ENCODE measurements at regions not wholly inside any gene's neighbourhood (a gene's known extent, or its start where the extent isn't known, plus 50 kb on each side); places are given as distances from the start of the nearest gene placed in this dataset.

- intact Hi-C loops (cut with micrococcal nuclease) (no loop called here), in situ Hi-C loops (cut with MboI) (no loop called here)
- BruUV-seq (replicated peaks) = no TSS peak
- TF ChIP-seq NFE2 (IDR thresholded peaks at IDR 0.05; ENCODE audit: low read depth) (no peak), BCOR (IDR thresholded peaks at IDR 0.05) (no peak), PHF8 (IDR thresholded peaks at IDR 0.05; ENCODE audit: borderline replicate concordance, low read length) (no peak), PTTG1 (tag; IDR thresholded peaks at IDR 0.05; ENCODE audit: low read depth) (no peak), MEF2A (IDR thresholded peaks at IDR 0.05; ENCODE audit: control insufficient read depth, low read depth, low read length) (no peak), ZBTB33 (CRISPR knock-in tag; IDR thresholded peaks at IDR 0.05) (no peak), ZNF778 (CRISPR knock-in tag; IDR thresholded peaks at IDR 0.05) (no peak)
- Histone ChIP-seq H2AFZ (ENCODE audit: low read depth, low read length) (no peak overlapping the region), H3K4me1 (replicated peaks in 1 of 2; ENCODE audit: control insufficient read depth in 2 of 2, insufficient read depth in 2 of 2, low read length in 2 of 2) (no peaks in the 10 kb centered on the region), H3K9me3 (replicated peaks; ENCODE audit: control insufficient read depth, insufficient read depth, low read depth, low read length) (no peaks in the 10 kb centered on the region), H3K36me3 (ENCODE audit: control insufficient read depth, insufficient read depth, low read length) (no peaks in the 10 kb centered on the region), H4K20me1 (replicated peaks; ENCODE audit: control insufficient read depth, insufficient read depth, low read length) (no peaks in the 10 kb centered on the region), H3K27me3 (ENCODE audit: control insufficient read depth in 2 of 2, insufficient read depth in 2 of 2, low read length in 2 of 2) (no peaks in the 10 kb centered on the region), H3K9ac (ENCODE audit: insufficient read depth in 1 of 2, low read depth in 2 of 2, low read length in 2 of 2) (no peak overlapping the region), H3K27ac (ENCODE audit: extremely low read depth, low read depth, low read length) (no peak overlapping the region), H3K4me3 (no peak overlapping the region), H3K9me1 (ENCODE audit: control insufficient read depth, insufficient read depth, low read length) (no peaks in the 10 kb centered on the region), H3K79me2 (ENCODE audit: control insufficient read depth, insufficient read depth, low read length) (no peaks in the 10 kb centered on the region), H3K4me2 (ENCODE audit: insufficient read depth, low read length) (no peak overlapping the region)
- POLR2A ChIA-PET = no interaction called here
- no peak for FAIRE-seq
- 79% methylated on average over 1 of the region's 1 CpG for WGBS (ENCODE audit: insufficient coverage, low coverage, missing lambda C conversion rate)
- no peak for DNase-seq (ENCODE audit: extremely low read depth in 1 of 4, low spot score in 3 of 4)
- CTCF ChIA-PET (ENCODE audit: low intra/inter-chr PET ratio) = no interaction called here
- no peak for ATAC-seq
These were observed 907.3 kb upstream of the CITED2 start for GRCh38 chr6:140281767-140282166.

Data from K562 (cell line).